Muscle of leg (tissue), 3 donors: ENCODE measurements at regions not wholly inside any gene's neighbourhood (a gene's known extent, or its start where the extent isn't known, plus 50 kb on each side); places are given as distances from the start of the nearest gene placed in this dataset.

Experiments used
- DNase-seq: peaks from one replicate; pipeline ENCODE4 v3.0.0; 2013
- H3K27ac ChIP-seq: one replicate; pipeline ENCODE4 v1.5.1; 2013; ENCODE audit warnings: mild to moderate bottlenecking, low read length, control low read depth
- H3K27me3 ChIP-seq: one replicate; pipeline ENCODE4 v1.6.1; 2013; ENCODE audit warnings: low read length; ENCODE audit not compliant: control insufficient read depth, insufficient read depth
- H3K36me3 ChIP-seq: one replicate; pipeline ENCODE4 v1.6.1; 2013; ENCODE audit warnings: low read length; ENCODE audit not compliant: control insufficient read depth, insufficient read depth
- H3K4me1 ChIP-seq: one replicate; pipeline ENCODE4 v1.6.1; 2013; ENCODE audit warnings: low read length; ENCODE audit not compliant: control insufficient read depth, insufficient read depth
- H3K4me3 ChIP-seq: one replicate; pipeline ENCODE4 v1.5.1; 2013; ENCODE audit warnings: low read length, control low read depth
- H3K9me3 ChIP-seq: replicated peaks from 2 replicates; pipeline ENCODE4 v1.6.1; 2013; ENCODE audit warnings: low read depth, low read length; ENCODE audit not compliant: control insufficient read depth
- WGBS: methylation state at CpG from one replicate; pipeline ENCODE4 v1.1.5; 2013; ENCODE audit warnings: missing lambda C conversion rate; ENCODE audit not compliant: insufficient coverage; 5-methylcytosine and 5-hydroxymethylcytosine counted together

DNA sequence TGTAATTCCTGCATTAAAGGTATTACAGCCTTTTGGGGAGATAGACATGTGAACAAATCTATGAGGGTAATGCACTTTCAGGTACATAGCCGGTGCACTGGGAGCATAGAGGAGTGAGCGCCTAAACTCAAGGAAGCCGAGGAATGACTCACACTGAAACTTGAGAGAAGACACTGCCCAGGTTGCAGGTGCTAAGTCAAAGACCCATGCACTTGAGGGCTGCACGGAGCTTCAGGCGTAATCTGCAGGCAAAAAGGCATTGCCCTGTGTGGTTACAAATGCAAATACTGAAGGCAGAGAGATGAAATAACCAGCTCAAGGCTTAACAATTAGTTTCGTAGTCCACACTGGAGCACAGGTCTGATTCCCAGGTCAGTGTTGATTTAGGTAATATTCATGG is 51.0 kb upstream of the OSBPL3 start:
- 81% methylated on average over 6 of the region's 6 CpGs for WGBS

More for the DNA sequence above, 51.0 kb upstream of the OSBPL3 start:
- DNase-seq = no peak
- H3K27me3 ChIP-seq = no peaks in the 10 kb centered on the region
- no peak overlapping the region for H3K27ac ChIP-seq
- H3K9me3 ChIP-seq = peaks cover 1% of the 10 kb centered on the region
- no peaks in the 10 kb centered on the region for H3K4me1 ChIP-seq
- H3K4me3 ChIP-seq = no peak overlapping the region
- no peaks in the 10 kb centered on the region for H3K36me3 ChIP-seq
